Muscle of back (tissue), 3 donors: ENCODE measurements at regions not wholly inside any gene's neighbourhood (a gene's known extent, or its start where the extent isn't known, plus 50 kb on each side); places are given as distances from the start of the nearest gene placed in this dataset.
"Not testable (repeated sequence)": the region's sequence is repeated elsewhere in the genome, so short reads cannot be mapped to it uniquely, and the experiment has no call there.

Experiments
- DNase-seq, 3 donors: peaks; one replicate each; pipeline versions ENCODE4 v3.0.0 to v3.0.0-alpha.2; 2013

DNA sequence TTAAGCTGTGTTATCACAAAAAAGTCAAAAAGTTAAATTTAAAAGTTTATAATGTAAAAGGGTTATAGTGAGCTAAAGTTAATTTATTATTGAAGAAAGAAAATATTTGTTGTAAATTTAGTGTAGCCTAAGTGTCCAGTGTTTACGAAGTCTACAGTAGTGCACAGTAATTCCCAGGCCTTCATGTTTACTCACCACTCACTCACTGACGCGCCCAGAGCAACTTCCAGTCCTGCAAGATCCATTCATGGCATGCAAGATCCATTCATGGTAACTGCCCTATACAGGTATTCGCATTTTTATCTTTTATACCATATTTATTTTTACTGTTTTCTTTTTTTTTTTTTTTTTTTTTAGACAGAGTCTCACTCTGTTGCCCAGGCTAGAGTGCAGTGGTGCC lies 69.5 kb downstream of the TPRA1 start:
- DNase-seq: no peak

DNA sequence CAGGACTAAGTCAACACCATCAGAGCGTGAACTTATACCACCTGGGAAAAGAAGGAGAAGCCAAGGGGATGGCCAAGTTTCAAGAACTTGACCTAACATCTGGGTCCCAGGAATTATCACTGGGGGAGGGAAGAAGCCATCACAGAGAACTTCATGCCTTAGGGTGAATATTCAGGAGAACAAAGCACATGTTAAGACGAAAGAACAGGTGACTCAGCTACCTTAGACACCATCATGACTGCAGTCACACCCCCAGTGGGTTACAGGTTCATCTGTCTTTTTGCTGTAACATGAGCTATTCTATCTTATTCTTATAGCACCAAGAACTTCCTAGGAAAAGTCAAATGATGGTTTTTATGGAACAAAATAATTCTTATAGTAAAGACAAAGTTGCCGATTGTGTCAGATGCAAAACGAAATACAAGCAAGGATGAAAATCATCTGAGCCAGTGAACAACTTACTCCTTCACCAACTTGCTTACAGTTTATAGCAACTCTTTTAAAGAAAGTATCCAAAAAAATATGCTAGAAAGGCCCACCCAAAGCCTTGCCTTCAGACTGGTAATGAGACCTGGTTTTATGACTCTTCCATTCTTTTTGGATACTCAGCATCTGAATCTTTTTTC lies 72.0 kb downstream of the TPRA1 start:
- no peak for DNase-seq

DNA sequence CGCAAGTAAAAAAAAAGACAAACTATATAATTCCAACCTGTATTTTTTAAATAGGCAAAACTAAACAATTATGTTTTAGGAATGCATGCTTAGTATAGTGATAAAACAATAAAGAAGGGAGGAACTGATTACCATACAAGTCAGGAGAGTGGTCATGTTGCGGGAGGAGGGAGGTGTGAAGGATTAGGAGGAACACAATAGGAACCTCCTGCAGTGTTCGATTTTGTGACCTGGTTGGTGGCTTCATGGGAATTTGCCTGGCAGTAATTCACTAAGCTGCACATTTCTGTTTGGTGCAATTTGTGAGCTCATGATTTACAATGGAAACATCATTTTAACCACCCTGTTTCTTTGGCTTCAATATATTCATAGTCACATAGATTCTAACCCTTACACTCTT lies 78.3 kb downstream of the TPRA1 start:
- DNase-seq: no peak

DNA sequence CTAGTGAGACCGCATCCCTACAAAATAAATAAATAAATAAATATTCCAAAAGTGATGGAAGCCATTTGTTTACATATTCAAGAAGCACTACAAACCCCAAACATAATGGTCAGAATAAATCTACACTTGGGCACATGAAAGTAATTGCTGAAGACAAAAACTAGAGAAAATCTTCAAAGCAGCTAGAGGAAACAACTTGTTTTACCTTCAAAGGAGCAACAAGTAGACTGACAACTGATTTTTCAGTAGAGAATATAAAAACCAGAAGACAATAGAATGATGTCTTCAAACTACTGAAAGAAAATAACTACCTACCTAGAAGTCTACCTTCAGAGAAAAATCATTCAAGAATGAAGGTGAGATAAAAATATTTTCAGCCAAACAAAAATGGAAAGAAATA lies 89.4 kb downstream of the TPRA1 start:
- DNase-seq: no peak

DNA sequence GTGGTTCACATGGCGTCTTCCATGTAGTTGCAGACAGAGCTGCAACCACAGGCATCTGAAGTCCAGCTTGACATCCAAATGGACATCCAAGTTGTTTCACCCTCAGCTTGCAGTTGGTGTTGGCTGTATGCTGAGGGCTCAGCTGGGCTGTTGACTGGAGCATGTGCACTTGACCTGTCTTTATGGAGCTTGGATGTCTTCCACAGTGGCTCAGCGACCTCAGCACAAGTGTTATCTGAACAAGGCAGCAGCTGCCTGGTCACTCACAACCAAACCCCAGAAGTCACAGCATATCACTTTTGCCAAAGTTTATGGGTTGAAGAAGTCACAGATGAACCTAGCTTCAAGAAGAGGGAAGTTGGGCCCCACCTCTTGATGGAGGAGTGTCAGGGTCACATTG lies 92.9 kb downstream of the TPRA1 start:
- peak in 2 of 3 donors; percentile 5 to 19 for DNase-seq

DNA sequence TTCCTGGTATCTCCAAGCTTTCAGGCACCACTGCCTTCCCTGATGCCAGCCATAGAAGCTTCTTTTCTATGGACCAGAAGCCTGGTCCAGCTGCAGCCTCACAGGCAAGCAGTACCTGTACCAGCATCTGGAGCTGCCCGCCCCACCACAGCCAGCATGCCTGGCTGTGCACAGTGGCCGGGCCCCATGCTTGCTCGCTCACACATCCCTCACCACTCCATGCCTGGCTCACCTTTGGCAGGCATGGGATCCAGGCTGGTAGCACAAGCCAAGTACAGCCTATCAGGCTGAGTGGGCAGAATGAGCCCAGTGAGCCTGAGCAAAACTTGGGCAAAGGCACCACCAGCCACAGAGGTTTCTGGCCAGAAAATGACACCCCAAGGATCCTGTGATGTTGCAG lies 93.4 kb downstream of the TPRA1 start:
- no peak for DNase-seq

DNA sequence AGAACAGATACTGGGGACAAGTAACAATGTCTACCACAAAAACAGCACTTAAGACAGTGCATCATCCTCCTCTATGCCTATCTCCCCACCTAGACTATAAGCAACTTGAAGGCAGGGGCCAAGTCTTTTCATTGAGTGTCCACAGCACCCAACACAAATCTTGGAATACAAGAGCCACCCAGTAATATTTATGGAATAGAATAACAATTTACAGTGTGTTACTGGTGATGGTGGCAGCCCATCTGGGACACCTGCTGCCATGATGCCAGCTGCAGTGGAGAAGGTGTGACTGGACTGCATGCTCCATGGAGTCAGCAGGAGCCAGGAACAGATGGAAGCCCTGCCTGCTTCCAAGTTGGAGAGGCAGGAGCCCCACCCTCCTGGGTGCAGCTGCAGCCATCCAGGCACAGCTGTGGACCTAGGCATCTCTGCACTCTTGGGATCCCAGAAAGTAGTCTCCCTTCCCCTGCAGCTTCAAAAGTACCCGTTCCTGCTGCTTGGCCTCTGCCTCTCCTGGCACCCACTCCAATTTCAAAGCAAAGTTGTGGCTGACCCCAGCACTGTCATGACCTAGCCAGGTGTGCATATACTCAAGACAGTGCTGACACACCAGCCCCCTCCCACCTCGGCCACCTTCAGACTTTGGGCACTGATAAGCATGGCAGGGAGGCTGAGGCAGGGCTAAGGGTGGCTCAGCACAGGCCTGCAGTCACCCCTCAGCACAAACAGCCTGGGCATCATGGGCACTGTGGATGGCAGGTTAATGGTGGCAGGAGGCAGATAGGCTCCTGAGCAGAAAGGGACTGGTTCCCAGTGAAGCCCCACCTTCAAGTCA lies 94.5 kb downstream of the TPRA1 start:
- no peak for DNase-seq

DNA sequence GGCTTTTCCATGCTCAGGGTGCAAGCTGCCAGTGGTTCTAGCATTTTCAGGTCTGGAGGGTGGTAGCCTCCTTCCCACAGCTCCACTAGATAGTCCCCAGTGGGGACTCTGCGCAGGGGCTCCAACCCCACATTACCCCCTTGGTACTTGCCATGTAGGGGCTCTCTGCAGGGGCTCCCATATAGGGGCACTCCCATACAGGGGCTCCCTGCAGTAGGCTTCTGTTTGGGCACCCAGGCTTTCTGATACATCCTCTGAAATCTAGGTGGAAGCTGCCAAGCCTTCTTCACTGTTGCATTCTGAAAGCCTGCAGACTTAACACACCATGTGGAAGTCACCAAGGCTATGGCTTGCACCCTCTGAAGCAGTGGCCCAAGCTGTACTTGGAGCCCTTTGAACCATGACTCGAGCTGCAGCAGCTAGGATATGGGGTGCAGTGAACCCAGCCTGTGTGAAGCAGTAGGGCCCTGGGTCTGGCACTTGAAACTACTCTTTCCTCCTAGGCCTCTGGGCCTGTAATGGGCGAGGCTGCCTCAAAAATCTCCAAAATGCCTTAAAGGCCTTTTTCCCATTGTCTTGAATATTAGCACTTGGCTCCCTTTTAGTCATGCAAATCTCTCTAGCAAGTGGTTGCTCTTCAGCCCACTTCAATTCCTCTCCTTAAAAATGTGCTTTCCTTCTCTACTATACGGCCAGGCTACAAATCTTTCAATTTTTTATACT lies 96.4 kb downstream of the TPRA1 start:
- no peak for DNase-seq

DNA sequence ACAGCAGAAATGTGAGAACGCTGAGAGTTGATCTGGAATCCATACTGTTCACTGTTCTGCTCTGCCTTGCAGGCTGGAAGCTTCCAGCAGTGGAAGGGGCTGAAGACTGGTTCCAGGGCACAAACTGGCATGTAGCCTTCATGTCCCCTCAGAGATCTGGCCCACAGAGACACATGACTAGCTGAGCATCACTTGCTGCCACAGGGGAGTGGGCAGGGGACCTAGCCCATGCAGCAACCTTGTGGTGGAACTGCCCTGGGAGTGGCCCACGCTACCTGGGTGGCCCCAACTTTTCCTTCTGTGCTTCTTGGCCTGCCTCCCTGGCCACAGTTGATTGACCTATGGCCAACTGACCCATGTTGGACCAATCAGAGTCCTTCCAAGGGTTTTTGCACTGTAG lies 98.1 kb downstream of the TPRA1 start:
- no peak for DNase-seq

DNA sequence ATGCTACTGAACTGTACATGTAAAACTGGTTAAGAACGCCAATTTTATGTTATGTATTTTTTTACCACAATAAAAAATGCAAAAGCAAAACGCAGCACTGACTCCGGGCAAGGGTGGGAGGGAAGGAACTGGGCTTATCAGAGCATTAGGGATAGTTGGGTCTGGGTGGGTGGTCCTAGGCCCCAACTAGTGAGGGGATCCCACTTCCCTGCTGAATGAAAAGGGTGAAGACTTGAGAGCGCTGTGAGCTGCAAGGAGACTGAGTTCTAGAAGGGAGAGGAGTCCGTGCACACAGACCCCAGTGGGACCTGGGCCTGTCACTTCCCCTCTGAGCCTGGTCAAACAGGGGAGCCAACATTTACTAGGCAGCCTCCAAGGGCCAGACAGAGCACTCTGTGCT lies 98.6 kb downstream of the TPRA1 start:
- DNase-seq: no peak

DNA sequence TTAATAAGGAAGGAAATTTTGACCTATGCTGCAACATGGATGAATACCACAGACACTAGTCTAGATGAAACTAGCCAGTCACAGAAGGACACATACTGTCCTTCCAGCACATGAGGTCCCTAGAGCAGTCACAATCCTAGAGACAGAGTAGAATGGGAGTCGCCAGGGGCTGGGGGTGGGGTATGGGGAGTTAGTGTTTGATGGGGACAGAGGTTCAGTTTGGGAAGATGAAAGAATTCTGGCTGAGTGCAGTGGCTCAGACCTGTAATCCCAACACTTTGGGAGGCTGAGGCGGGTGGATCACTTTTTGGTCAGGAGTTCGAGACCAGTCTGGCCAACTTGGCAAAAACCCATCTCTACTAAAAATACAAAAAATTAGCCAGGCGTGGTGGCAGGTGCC lies 99.2 kb downstream of the TPRA1 start:
- no peak for DNase-seq

DNA sequence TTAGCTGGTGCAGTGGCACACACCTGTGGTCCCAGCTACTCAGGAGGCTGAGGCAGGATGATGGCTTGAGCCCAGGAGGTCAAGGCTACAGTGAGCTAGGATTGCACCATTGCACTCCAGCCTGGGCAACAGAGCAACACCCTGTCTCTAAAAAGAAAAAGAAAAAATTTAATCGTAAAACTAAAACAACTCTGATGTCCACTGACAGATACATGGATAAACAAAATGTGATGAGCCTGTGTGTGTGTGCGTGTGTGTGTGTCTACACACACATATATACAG lies 99.6 kb downstream of the TPRA1 start:
- DNase-seq: not testable (repeated sequence)

DNA sequence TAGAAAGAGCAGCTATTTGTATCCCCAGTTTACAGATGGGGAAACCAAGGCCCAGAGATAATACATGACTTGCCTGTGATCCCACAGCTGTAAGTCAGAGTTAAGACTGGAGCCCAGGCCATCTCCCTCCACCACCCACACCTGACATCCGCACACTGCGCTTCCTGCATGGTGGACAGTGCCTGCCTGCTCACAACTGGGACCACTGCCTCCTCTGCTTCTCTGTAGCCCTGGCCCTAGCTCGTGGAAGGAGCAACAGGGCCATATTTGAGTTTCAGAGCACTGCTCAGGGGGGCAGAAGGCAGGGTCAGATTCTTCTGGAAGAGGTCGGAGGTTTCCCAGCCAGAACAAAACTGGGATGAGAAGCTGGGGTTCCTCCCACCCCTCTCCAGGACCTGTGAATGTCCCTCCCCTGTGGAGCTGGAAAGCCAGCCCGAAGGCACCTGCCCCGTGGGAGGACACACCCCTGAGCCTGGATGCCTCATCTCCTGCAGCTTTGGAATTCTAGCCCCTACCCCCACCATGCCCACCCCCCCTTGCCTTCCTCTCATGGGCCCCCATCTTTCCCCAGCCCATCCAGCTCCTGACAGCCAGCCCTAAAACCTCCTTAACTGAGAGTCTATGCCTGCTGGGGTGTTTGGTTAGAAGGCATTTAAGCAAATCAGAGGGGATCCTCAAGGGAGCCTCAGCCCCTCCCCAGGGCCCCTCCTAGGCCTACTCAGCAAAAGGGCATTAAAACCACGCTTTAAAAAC lies 100.1 kb downstream of the TPRA1 start:
- no peak for DNase-seq

DNA sequence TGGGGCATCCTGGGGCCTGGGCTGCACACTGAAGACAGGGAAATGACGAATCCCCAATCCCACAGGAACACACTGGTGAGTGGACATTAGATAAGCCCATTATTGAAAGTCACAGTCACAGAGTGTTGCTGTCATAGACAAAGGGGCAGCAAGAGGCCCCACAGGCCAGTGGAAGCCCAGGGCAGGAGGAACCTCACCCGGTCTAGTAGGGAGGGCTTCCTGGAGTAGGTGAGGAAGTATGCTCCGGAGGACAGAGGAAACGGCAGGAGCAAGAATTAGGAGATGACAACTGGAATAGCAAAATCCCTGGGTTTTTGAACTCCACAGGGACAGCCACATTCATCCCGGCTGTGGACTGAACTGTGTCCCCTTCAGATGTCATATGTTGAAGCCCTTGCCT lies 101.2 kb downstream of the TPRA1 start:
- no peak for DNase-seq

DNA sequence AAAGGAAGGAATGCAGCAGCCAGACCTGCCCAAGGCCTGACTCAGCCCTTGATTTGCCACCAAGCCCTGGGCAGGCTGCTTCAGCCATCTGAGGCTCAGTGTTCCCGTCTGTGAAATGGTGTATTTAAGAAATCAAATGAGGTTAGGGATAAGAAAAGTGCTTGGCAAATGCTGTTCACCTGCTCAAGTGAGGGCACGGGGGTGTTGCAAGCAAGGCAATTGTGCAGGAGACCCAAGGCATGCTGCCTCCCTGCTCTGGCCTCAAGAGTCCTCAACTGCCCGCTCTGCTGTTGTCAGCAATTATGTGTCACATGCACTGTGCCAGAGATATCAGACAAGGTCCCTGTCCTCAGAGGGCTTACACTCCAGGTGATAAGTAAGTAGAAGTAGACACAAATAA lies 101.8 kb downstream of the TPRA1 start:
- no peak for DNase-seq

DNA sequence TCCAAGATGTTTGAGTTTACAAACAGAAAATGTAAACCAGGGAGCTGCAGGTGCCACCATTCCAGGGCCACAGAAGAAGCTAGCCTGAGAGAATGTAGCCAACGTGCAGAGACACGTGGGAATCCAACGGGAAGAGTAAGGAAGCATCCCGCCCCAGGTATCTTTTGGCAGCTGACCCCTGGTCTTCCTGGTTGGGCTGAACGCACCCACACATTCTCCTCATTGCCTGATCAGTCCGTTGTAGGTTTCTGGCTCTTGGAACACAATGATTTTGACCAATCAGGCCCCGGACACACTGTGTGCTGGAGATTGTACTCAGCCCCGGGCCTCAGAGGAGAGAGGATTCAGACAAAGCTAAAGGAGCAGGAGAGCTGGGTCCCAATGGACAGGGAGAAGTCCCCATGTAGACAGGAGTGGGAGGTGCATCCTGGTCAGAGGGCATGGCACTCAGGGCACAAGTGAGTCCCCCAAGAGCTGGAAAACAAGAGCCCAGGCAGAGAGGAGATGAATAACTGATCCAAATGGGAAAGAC lies 102.3 kb downstream of the TPRA1 start:
- no peak for DNase-seq

DNA sequence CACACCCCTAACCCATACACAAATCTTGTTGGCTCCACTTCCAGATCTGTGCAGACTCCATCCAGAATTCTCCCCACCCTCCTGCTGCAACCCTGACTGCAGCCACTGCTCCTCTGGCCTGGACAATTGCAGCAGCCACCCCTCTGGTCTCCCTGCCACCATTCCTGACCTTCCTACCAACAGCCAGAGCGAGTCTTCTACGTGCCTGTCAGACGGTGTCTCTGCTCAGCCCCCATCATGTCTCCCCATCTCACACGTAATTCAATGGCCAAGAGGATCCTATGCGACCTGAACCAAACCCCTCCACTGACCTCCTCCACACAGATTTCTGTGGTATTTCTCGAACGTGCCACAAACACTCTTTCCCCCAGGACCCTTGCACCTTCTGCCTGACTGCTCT lies 103.3 kb downstream of the TPRA1 start:
- DNase-seq: no peak

DNA sequence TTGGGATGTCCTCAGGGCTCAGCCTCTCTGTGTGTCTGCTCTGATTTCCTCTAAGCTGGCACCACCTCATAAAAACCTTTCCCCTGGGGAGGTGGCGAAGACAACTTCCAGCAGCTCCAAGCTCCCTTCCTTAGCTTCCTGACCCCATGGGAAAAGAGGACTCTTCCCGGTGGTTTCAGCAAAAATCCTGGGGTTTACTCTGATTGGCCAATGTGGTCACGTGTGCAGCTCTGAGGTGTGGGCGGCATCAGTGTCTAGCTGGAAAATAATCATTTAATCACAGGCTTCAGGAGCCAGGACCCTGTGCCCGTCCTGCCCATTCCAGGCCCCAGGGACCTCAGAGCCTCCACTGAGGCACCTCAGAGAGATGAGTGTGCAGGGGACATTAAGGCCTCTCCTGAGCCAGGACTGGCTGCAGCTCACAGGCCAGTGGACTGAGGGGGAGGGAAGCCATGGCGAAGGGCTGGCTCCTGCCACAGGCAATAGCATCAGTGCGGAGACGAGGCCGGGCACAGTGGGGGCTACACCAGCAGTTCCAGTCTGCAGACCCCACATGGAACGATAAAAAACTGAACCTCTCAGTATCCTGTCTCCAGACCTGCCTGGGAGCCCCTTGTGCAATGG lies 104.1 kb downstream of the TPRA1 start:
- no peak for DNase-seq

DNA sequence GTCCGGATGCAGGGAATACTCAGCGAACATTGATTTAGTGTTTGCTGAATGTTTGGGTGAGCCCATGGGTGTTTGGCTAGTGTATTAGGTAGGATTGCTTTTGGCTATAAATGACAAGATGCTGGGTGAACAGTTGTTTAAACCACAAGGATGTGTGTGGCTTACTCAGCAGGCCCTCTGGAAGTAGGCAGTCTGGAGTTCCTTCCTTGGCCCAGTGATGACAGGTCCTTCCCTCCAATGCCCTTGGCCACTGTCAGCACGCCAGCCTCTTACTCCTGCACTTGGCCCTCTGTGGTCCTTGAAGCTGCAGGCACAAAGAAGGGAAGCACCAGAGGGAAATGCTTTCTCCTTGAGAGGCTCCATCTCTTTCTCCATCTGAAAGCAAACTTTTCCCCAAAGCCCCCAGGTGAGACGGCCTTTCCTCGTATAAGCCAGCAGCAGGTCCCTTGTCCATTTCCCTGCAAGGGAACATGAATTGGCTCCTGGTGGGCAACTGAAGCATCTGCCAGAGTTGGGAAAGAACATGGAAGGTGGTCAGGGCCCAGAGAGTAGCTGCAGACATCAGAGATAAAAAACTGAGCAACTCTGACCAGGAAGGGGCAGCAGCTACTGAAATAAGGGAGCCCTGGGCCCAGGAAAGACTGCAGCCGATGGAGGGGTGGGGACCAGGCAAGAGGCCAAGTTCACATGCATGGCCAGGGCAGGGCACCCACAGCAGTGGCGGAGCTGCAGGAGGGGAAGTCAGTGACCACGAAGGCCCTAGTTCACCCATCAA lies 105.0 kb downstream of the TPRA1 start:
- DNase-seq: no peak

DNA sequence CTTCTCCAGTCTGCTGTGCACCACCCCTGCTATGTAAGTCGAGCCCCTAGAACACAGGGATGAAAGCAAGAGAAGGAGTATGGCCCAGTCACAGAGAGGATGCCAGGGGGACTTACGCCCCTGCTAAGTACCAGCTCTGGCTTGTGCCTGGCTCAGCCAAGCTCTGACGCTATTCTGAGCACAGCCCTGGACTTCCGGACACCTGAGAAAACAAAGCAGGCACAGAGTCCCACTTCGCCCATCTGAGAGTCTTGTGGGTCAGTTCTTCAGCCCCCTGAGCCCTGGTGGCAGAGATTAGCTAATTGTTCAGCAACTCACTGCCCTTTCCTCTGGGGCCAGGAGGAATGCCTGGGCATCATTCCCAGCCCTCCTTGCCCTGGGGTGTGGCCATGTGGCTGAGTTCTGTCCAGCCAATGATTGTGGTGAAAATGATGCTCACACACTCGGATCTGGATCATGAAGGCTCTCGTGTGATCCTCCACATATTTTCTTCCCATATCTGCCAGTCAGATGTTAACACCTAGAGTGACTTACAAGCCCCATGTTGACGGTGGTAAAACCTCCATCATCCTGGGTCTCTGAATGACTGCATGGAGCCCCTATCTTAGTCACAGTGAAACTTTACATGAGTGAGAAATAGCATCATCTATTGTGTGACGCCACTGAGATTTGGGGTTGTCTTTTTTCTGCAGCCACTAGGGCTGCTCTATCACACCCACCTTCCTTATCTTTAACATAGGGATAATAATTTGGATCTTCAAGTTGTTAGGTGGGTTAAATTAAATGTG lies 105.7 kb downstream of the TPRA1 start:
- DNase-seq: no peak
